Cardiac muscle cell (in vitro differentiated cells and primary cell): ENCODE measurements at regions not wholly inside any gene's neighbourhood (a gene's known extent, or its start where the extent isn't known, plus 50 kb on each side); places are given as distances from the start of the nearest gene placed in this dataset.

Experiments used
- DNase-seq, 2 donors: peaks; one replicate each; pipeline versions ENCODE4 v3.0.0 to v3.0.0-alpha.2; 2010 to 2017; ENCODE audit warnings: low read depth in 1 of 2, low spot score in 1 of 2
- H3K27ac ChIP-seq: fragments of 200-600 bp; sonication (generic); 2 replicates; pipeline ENCODE4 v1.5.1; 2016
- H3K27me3 ChIP-seq: fragments of 200-600 bp; sonication (generic); 2 replicates; pipeline ENCODE4 v1.6.0; 2016; ENCODE audit warnings: control low read depth
- H3K36me3 ChIP-seq: fragments of 200-600 bp; sonication (generic); 2 replicates; pipeline ENCODE4 v1.5.1; 2016; ENCODE audit warnings: control low read depth
- H3K4me1 ChIP-seq: fragments of 200-600 bp; sonication (generic); 2 replicates; pipeline ENCODE4 v1.8.1; 2017; ENCODE audit warnings: low read depth, mild to moderate bottlenecking, mixed run types
- H3K4me3 ChIP-seq: fragments of 200-600 bp; sonication (generic); 2 replicates; pipeline ENCODE4 v1.5.1; 2016; ENCODE audit warnings: mild to moderate bottlenecking
- H3K9me3 ChIP-seq: fragments of 200-600 bp; sonication (generic); 2 replicates; pipeline ENCODE4 v1.5.1; 2017; ENCODE audit warnings: low read depth, mild to moderate bottlenecking, control low read depth
- CTCF ChIP-seq: IDR thresholded peaks from 2 replicates; pipeline ENCODE4 v1.5.1; 2012; ENCODE audit warnings: low read depth, mild to moderate bottlenecking, low read length

- Histone ChIP-seq H3K4me1 (no peaks in the 10 kb centered on the region), H3K9me3 (no peaks in the 10 kb centered on the region), H3K27ac (no peak overlapping the region), H3K36me3 (no peaks in the 10 kb centered on the region), H3K4me3 (no peak overlapping the region), H3K27me3 (no peaks in the 10 kb centered on the region)
- no peak for DNase-seq
- no peak for TF ChIP-seq CTCF
Measured at GRCh38 chr20:12321736-12322135, 404.0 kb downstream of the BTBD3 start.

GRCh38 chr20:12327205-12327604 lies 409.5 kb downstream of the BTBD3 start:
- TF ChIP-seq CTCF, result no peak
- no peaks in the 10 kb centered on the region for H3K27me3 ChIP-seq
- no peaks in the 10 kb centered on the region for H3K9me3 ChIP-seq
- peak in 1 of 2 donors; percentile 25 for DNase-seq
- no peaks in the 10 kb centered on the region for H3K36me3 ChIP-seq
- H3K4me1 ChIP-seq, result no peaks in the 10 kb centered on the region
- H3K4me3 ChIP-seq, result no peak overlapping the region
- no peak overlapping the region for H3K27ac ChIP-seq

- no peak overlapping the region for H3K4me3 ChIP-seq
Measured at GRCh38 chr20:12331236-12331635, 413.5 kb downstream of the BTBD3 start.

GRCh38 chr20:12337601-12338000 lies 419.9 kb downstream of the BTBD3 start:
- H3K36me3 ChIP-seq, result no peaks in the 10 kb centered on the region

More at GRCh38 chr20:12331236-12331635, 413.5 kb downstream of the BTBD3 start:
- Histone ChIP-seq H3K36me3 (no peaks in the 10 kb centered on the region), H3K27me3 (no peaks in the 10 kb centered on the region), H3K9me3 (no peaks in the 10 kb centered on the region), H3K4me1 (no peaks in the 10 kb centered on the region), H3K27ac (no peak overlapping the region)
- DNase-seq, result no peak
- no peak for TF ChIP-seq CTCF

GRCh38 chr20:12345978-12346377 lies 428.3 kb downstream of the BTBD3 start:
- Histone ChIP-seq H3K4me3 (no peak overlapping the region), H3K27me3 (no peaks in the 10 kb centered on the region), H3K9me3 (no peaks in the 10 kb centered on the region), H3K27ac (no peak overlapping the region), H3K36me3 (no peaks in the 10 kb centered on the region), H3K4me1 (no peaks in the 10 kb centered on the region)
- no peak for TF ChIP-seq CTCF
- DNase-seq, result no peak

More at GRCh38 chr20:12337601-12338000, 419.9 kb downstream of the BTBD3 start:
- H3K27ac ChIP-seq, result no peak overlapping the region
- H3K27me3 ChIP-seq, result no peaks in the 10 kb centered on the region
- no peak for TF ChIP-seq CTCF
- no peaks in the 10 kb centered on the region for H3K4me1 ChIP-seq
- H3K9me3 ChIP-seq, result no peaks in the 10 kb centered on the region
- H3K4me3 ChIP-seq, result no peak overlapping the region
- DNase-seq, result no peak

- Histone ChIP-seq H3K4me3 (no peak overlapping the region), H3K27me3 (no peaks in the 10 kb centered on the region), H3K9me3 (no peaks in the 10 kb centered on the region), H3K27ac (no peak overlapping the region), H3K36me3 (no peaks in the 10 kb centered on the region), H3K4me1 (no peaks in the 10 kb centered on the region)
- DNase-seq, result no peak
- no peak for TF ChIP-seq CTCF
Measured at GRCh38 chr20:12353842-12354241, 436.1 kb downstream of the BTBD3 start.
